PC-3 (cell line): ENCODE measurements at regions not wholly inside any gene's neighbourhood (a gene's known extent, or its start where the extent isn't known, plus 50 kb on each side); places are given as distances from the start of the nearest gene placed in this dataset.

Experiments used
- CTCF ChIP-seq: fragments of 300-600 bp; sonication (generic); conservative IDR thresholded peaks from 2 replicates; pipeline ENCODE4 v1.5.1; 2017; ENCODE audit warnings: antibody characterized with exemption, low read depth, mild to moderate bottlenecking, low read length
- EZH2 ChIP-seq: fragments of 300-600 bp; sonication (generic); IDR thresholded peaks from one replicate; pipeline ENCODE4 v1.6.1; 2017; ENCODE audit warnings: antibody characterized with exemption, mild to moderate bottlenecking, low read length; ENCODE audit not compliant: unreplicated experiment
- EZH2phosphoT487 ChIP-seq: fragments of 300-600 bp; sonication (generic); IDR thresholded peaks from 2 replicates; pipeline ENCODE4 v1.6.1; 2018; ENCODE audit warnings: mild to moderate bottlenecking, antibody characterized with exemption, low read length, borderline replicate concordance

DNA sequence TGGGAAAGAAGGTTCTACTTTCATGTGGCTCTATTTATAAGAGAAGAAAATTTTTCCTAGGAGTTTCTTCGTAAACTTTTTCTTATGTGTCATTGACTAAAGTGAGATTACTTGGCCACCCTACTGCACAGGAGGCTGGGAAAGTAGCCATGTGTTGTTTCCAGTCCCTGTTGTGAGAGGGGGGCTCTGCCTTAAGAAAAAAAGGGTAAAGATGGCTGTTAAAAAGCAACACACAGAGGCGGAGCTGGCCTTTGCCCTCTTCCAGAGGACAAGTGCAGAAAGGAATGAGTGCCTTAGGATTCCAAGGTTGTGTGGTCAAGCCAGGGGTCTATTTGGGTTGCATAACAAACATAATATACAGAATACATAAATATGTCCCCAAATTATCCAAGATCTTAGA, 230.0 kb upstream of the CXCR4 start:
- TF ChIP-seq CTCF (no peak), EZH2 (no peak), EZH2phosphoT487 (no peak)
